NT2/D1 (cell line): ENCODE measurements at regions not wholly inside any gene's neighbourhood (a gene's known extent, or its start where the extent isn't known, plus 50 kb on each side); places are given as distances from the start of the nearest gene placed in this dataset.

Source experiments
- DNase-seq: peaks from one replicate; pipeline ENCODE4 v3.0.0-alpha.2; 2011; ENCODE audit warnings: low read depth, low spot score
- H3K27me3 ChIP-seq: 2 replicates; pipeline ENCODE4 v1.6.0; 2011; ENCODE audit warnings: mild to moderate bottlenecking; ENCODE audit not compliant: insufficient read length, insufficient read depth
- H3K36me3 ChIP-seq: 2 replicates; pipeline ENCODE4 v1.6.1; 2011; ENCODE audit warnings: mild to moderate bottlenecking, low read length, mixed read lengths; ENCODE audit not compliant: insufficient read depth, insufficient read length
- H3K4me1 ChIP-seq: 2 replicates; pipeline ENCODE4 v1.5.1; 2011; ENCODE audit not compliant: insufficient read depth, insufficient read length
- H3K4me3 ChIP-seq: 2 replicates; pipeline ENCODE4 v1.5.1; 2011; ENCODE audit warnings: low read depth; ENCODE audit not compliant: insufficient read length
- H3K9ac ChIP-seq: 2 replicates; pipeline ENCODE4 v1.6.0; 2011; ENCODE audit warnings: low read depth; ENCODE audit not compliant: insufficient read length
- H3K9me3 ChIP-seq: 2 replicates; pipeline ENCODE4 v1.5.1; 2011; ENCODE audit warnings: mild to moderate bottlenecking, low read length; ENCODE audit not compliant: insufficient read depth
- SUZ12 ChIP-seq: IDR thresholded peaks from 2 replicates; pipeline ENCODE4 v1.6.1; 2011; ENCODE audit not compliant: insufficient read length, insufficient read depth; ENCODE audit errors: extremely low read depth
- YY1 ChIP-seq: IDR thresholded peaks from 2 replicates; pipeline ENCODE4 v1.6.1; 2011; ENCODE audit not compliant: insufficient read length, insufficient read depth
- ZNF274 ChIP-seq: IDR thresholded peaks from 2 replicates; pipeline ENCODE4 v1.6.1; 2011; ENCODE audit warnings: mild to moderate bottlenecking, low read depth, low read length

GRCh38 chr11:90326647-90327046 lies 103.8 kb upstream of the CHORDC1 start:
- no peaks in the 10 kb centered on the region for H3K9me3 ChIP-seq
- no peak overlapping the region for H3K9ac ChIP-seq
- no peaks in the 10 kb centered on the region for H3K27me3 ChIP-seq
- TF ChIP-seq YY1 (no peak), SUZ12 (no peak), ZNF274 (no peak)
- no peaks in the 10 kb centered on the region for H3K4me1 ChIP-seq
- no peak overlapping the region for H3K4me3 ChIP-seq
- no peaks in the 10 kb centered on the region for H3K36me3 ChIP-seq
- no peak for DNase-seq

GRCh38 chr11:90323289-90323688 lies 100.4 kb upstream of the CHORDC1 start:
- H3K27me3 ChIP-seq = no peaks in the 10 kb centered on the region
- no peaks in the 10 kb centered on the region for H3K36me3 ChIP-seq
- TF ChIP-seq SUZ12 = no peak
- no peak for TF ChIP-seq ZNF274
- TF ChIP-seq YY1 = no peak
- DNase-seq = no peak
- H3K4me3 ChIP-seq = no peak overlapping the region
- no peaks in the 10 kb centered on the region for H3K9me3 ChIP-seq
- no peaks in the 10 kb centered on the region for H3K4me1 ChIP-seq
- no peak overlapping the region for H3K9ac ChIP-seq

GRCh38 chr11:90321018-90321417 lies 98.2 kb upstream of the CHORDC1 start:
- no peaks in the 10 kb centered on the region for H3K9me3 ChIP-seq
- TF ChIP-seq YY1 = no peak
- TF ChIP-seq SUZ12 = no peak
- no peak for TF ChIP-seq ZNF274
- H3K36me3 ChIP-seq = no peaks in the 10 kb centered on the region
- no peak for DNase-seq
- no peak overlapping the region for H3K9ac ChIP-seq
- no peak overlapping the region for H3K4me3 ChIP-seq
- H3K27me3 ChIP-seq = no peaks in the 10 kb centered on the region
- H3K4me1 ChIP-seq = no peaks in the 10 kb centered on the region

GRCh38 chr11:90318651-90319050 lies 95.8 kb upstream of the CHORDC1 start:
- H3K9ac ChIP-seq = no peak overlapping the region
- H3K36me3 ChIP-seq = no peaks in the 10 kb centered on the region

GRCh38 chr11:90310210-90310609 lies 87.4 kb upstream of the CHORDC1 start:
- no peak overlapping the region for H3K4me3 ChIP-seq
- TF ChIP-seq ZNF274 = no peak
- TF ChIP-seq YY1 = no peak
- TF ChIP-seq SUZ12 = no peak
- no peaks in the 10 kb centered on the region for H3K27me3 ChIP-seq
- H3K9me3 ChIP-seq = no peaks in the 10 kb centered on the region
- H3K9ac ChIP-seq = no peak overlapping the region
- H3K4me1 ChIP-seq = no peaks in the 10 kb centered on the region
- no peaks in the 10 kb centered on the region for H3K36me3 ChIP-seq
- no peak for DNase-seq

More at GRCh38 chr11:90318651-90319050, 95.8 kb upstream of the CHORDC1 start:
- no peak for TF ChIP-seq SUZ12
- no peak for TF ChIP-seq YY1
- TF ChIP-seq ZNF274 = no peak
- H3K27me3 ChIP-seq = no peaks in the 10 kb centered on the region
- H3K4me3 ChIP-seq = no peak overlapping the region
- DNase-seq = no peak
- no peaks in the 10 kb centered on the region for H3K4me1 ChIP-seq
- H3K9me3 ChIP-seq = no peaks in the 10 kb centered on the region

GRCh38 chr11:90309693-90310092 lies 86.8 kb upstream of the CHORDC1 start:
- Histone ChIP-seq H3K4me1 (no peaks in the 10 kb centered on the region), H3K9ac (no peak overlapping the region), H3K27me3 (no peaks in the 10 kb centered on the region), H3K4me3 (no peak overlapping the region), H3K36me3 (no peaks in the 10 kb centered on the region), H3K9me3 (no peaks in the 10 kb centered on the region)
- no peak for TF ChIP-seq ZNF274
- no peak for TF ChIP-seq SUZ12
- no peak for TF ChIP-seq YY1
- DNase-seq = no peak

- Histone ChIP-seq H3K9ac (no peak overlapping the region), H3K36me3 (no peaks in the 10 kb centered on the region), H3K9me3 (no peaks in the 10 kb centered on the region), H3K4me3 (no peak overlapping the region), H3K27me3 (no peaks in the 10 kb centered on the region), H3K4me1 (no peaks in the 10 kb centered on the region)
- DNase-seq = no peak
- no peak for TF ChIP-seq SUZ12
- TF ChIP-seq ZNF274 = no peak
- TF ChIP-seq YY1 = no peak
Observed at GRCh38 chr11:90294526-90294925, 71.7 kb upstream of the CHORDC1 start.
